ENCODE measurements at regions not wholly inside any gene's neighbourhood (a gene's known extent, or its start where the extent isn't known, plus 50 kb on each side); places are given as distances from the start of the nearest gene placed in this dataset.

- no peak for TF ChIP-seq CTCF (IDR thresholded peaks at IDR 0.05)
- no peaks in the 10 kb centered on the region for H3K36me3 ChIP-seq
- no peak for DNase-seq (ENCODE audit: low spot score)
These were observed 392.0 kb downstream of the ZSWIM6 start for GRCh38 chr5:61724102-61724501.

GRCh38 chr5:61728287-61728686 is 396.2 kb downstream of the ZSWIM6 start:
- Histone ChIP-seq H3K36me3 (no peaks in the 10 kb centered on the region), H3K9me3 (no peaks in the 10 kb centered on the region), H3K27ac (no peak overlapping the region), H3K4me3 (no peak overlapping the region), H3K4me1 (no peaks in the 10 kb centered on the region), H3K27me3 (no peaks in the 10 kb centered on the region)
- DNase-seq (ENCODE audit: low spot score): no peak
- TF ChIP-seq CTCF (IDR thresholded peaks at IDR 0.05): no peak

More at GRCh38 chr5:61724102-61724501, 392.0 kb downstream of the ZSWIM6 start:
- peaks cover 0 to 17% of the 10 kb centered on the region in 2 donors for H3K9me3 ChIP-seq
- H3K4me3 ChIP-seq: no peak overlapping the region
- no peaks in the 10 kb centered on the region for H3K4me1 ChIP-seq
- no peak overlapping the region for H3K27ac ChIP-seq
- H3K27me3 ChIP-seq: no peaks in the 10 kb centered on the region

GRCh38 chr5:61730866-61731265 is 398.8 kb downstream of the ZSWIM6 start:
- no peak for TF ChIP-seq CTCF (IDR thresholded peaks at IDR 0.05)
- Histone ChIP-seq H3K27me3 (no peaks in the 10 kb centered on the region), H3K27ac (no peak overlapping the region), H3K36me3 (no peaks in the 10 kb centered on the region), H3K4me3 (no peak overlapping the region), H3K4me1 (no peaks in the 10 kb centered on the region), H3K9me3 (no peaks in the 10 kb centered on the region)
- DNase-seq (ENCODE audit: low spot score): no peak

GRCh38 chr5:61731267-61731945 is 399.3 kb downstream of the ZSWIM6 start:
- Histone ChIP-seq H3K9me3 (no peaks in the 10 kb centered on the region), H3K4me1 (no peaks in the 10 kb centered on the region), H3K36me3 (no peaks in the 10 kb centered on the region), H3K27ac (no peak overlapping the region), H3K4me3 (no peak overlapping the region), H3K27me3 (no peaks in the 10 kb centered on the region)
- no peak for TF ChIP-seq CTCF (IDR thresholded peaks at IDR 0.05)
- DNase-seq (ENCODE audit: low spot score): no peak

- Histone ChIP-seq H3K4me3 (no peak overlapping the region), H3K27ac (no peak overlapping the region), H3K9me3 (no peaks in the 10 kb centered on the region), H3K4me1 (no peaks in the 10 kb centered on the region), H3K27me3 (no peaks in the 10 kb centered on the region), H3K36me3 (no peaks in the 10 kb centered on the region)
- TF ChIP-seq CTCF (IDR thresholded peaks at IDR 0.05): no peak
- DNase-seq (ENCODE audit: low spot score): no peak
These were observed 399.9 kb downstream of the ZSWIM6 start for GRCh38 chr5:61731946-61732314.

- no peaks in the 10 kb centered on the region for H3K9me3 ChIP-seq
These were observed 400.3 kb downstream of the ZSWIM6 start for GRCh38 chr5:61732369-61732768.

More at GRCh38 chr5:61732369-61732768, 400.3 kb downstream of the ZSWIM6 start:
- Histone ChIP-seq H3K36me3 (no peaks in the 10 kb centered on the region), H3K4me1 (no peaks in the 10 kb centered on the region), H3K27me3 (no peaks in the 10 kb centered on the region), H3K27ac (no peak overlapping the region), H3K4me3 (no peak overlapping the region)
- TF ChIP-seq CTCF (IDR thresholded peaks at IDR 0.05): no peak
- no peak for DNase-seq (ENCODE audit: low spot score)
